ENCODE measurements at regions not wholly inside any gene's neighbourhood (a gene's known extent, or its start where the extent isn't known, plus 50 kb on each side); places are given as distances from the start of the nearest gene placed in this dataset.

DNA sequence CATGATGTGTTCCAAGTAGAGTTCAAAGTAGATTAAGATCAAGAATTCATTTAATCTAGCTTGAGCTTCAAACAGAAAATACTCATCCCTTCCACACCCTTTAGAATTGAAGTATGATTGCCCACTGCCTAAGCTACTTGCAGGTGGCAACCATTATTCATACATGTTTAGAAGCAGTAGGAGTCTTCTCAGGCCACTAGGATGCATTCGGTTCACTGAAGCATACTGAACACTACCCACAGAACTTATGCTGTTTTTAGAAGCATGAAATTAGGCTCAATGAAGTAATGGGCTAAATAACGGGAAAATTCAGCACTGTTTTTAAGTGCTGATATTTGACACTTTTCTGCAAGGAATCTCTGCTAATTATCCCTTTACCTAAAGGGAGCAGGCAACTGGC is 263.4 kb downstream of the DEPDC1B start:
- H3K36me3 ChIP-seq (ENCODE audit: control insufficient read depth, insufficient read depth, low read length) = no peaks in the 10 kb centered on the region
- no peak for DNase-seq

More for the DNA sequence above, 263.4 kb downstream of the DEPDC1B start:
- H4K8ac ChIP-seq (ENCODE audit: low read depth in 2 of 2, low read length in 2 of 2) = no peak overlapping the region
- H3K23ac ChIP-seq (ENCODE audit: low read depth, low read length) = no peak overlapping the region
- H3K9me3 ChIP-seq (ENCODE audit: control insufficient read depth, insufficient read depth, low read length) = no peaks in the 10 kb centered on the region
- H3K56ac ChIP-seq (ENCODE audit: extremely low read depth, insufficient read depth, low read length) = no peak overlapping the region
- H3K14ac ChIP-seq (replicated peaks; ENCODE audit: low read depth, low read length) = no peak overlapping the region
- intact Hi-C loops (cut with micrococcal nuclease) (no loop called here), in situ Hi-C loops (cut with MboI; ENCODE audit: low sequenced_read_pairs) (no loop called here), dilution Hi-C loops (cut with HindIII; ENCODE audit: low sequenced_read_pairs, unreplicated experiment) (no loop called here)
- H2BK120ac ChIP-seq (ENCODE audit: low read depth, low read length) = no peak overlapping the region
- TF ChIP-seq MAZ (IDR thresholded peaks at IDR 0.05; ENCODE audit: borderline replicate concordance, low read depth, low read length) = no peak
- no peak for TF ChIP-seq BHLHE40 (IDR thresholded peaks at IDR 0.05; ENCODE audit: low read depth, low read length)
- no peak for TF ChIP-seq NFE2L2 (IDR thresholded peaks at IDR 0.05; ENCODE audit: low read depth, low read length)
- no peak for TF ChIP-seq SMC3 (IDR thresholded peaks at IDR 0.05; ENCODE audit: low read depth, low read length)
- no peak for TF ChIP-seq FOS (IDR thresholded peaks at IDR 0.05; ENCODE audit: low read depth, low read length)
- TF ChIP-seq RFX5 (IDR thresholded peaks at IDR 0.05; ENCODE audit: low read depth, low read length) = no peak
- TF ChIP-seq POLR2A (IDR thresholded peaks at IDR 0.05; ENCODE audit: low read depth, low read length) = no peak
- TF ChIP-seq, protein P1, sequence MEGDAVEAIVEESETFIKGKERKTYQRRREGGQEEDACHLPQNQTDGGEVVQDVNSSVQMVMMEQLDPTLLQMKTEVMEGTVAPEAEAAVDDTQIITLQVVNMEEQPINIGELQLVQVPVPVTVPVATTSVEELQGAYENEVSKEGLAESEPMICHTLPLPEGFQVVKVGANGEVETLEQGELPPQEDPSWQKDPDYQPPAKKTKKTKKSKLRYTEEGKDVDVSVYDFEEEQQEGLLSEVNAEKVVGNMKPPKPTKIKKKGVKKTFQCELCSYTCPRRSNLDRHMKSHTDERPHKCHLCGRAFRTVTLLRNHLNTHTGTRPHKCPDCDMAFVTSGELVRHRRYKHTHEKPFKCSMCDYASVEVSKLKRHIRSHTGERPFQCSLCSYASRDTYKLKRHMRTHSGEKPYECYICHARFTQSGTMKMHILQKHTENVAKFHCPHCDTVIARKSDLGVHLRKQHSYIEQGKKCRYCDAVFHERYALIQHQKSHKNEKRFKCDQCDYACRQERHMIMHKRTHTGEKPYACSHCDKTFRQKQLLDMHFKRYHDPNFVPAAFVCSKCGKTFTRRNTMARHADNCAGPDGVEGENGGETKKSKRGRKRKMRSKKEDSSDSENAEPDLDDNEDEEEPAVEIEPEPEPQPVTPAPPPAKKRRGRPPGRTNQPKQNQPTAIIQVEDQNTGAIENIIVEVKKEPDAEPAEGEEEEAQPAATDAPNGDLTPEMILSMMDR (conservative IDR thresholded peaks at IDR 0.05; ENCODE audit: low read depth, low read length) = no peak
- TF ChIP-seq RCOR1 (IDR thresholded peaks at IDR 0.05; ENCODE audit: insufficient replicate concordance, low read length) = no peak
- TF ChIP-seq CEBPB (IDR thresholded peaks at IDR 0.05; ENCODE audit: low read depth, low read length) = no peak
- TF ChIP-seq MXI1 (IDR thresholded peaks at IDR 0.05; ENCODE audit: borderline replicate concordance, low read depth, low read length) = no peak
- no peak for TF ChIP-seq RAD21 (IDR thresholded peaks at IDR 0.05; ENCODE audit: low read length)
- TF ChIP-seq, protein P2, sequence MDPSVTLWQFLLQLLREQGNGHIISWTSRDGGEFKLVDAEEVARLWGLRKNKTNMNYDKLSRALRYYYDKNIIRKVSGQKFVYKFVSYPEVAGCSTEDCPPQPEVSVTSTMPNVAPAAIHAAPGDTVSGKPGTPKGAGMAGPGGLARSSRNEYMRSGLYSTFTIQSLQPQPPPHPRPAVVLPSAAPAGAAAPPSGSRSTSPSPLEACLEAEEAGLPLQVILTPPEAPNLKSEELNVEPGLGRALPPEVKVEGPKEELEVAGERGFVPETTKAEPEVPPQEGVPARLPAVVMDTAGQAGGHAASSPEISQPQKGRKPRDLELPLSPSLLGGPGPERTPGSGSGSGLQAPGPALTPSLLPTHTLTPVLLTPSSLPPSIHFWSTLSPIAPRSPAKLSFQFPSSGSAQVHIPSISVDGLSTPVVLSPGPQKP (IDR thresholded peaks at IDR 0.05; ENCODE audit: borderline replicate concordance, low read depth, low read length) = no peak
- BruUV-seq (replicated peaks) = no TSS peak
- no peaks in the 10 kb centered on the region for H3K79me1 ChIP-seq (ENCODE audit: low read depth in 1 of 2, low read length in 2 of 2)
- no peak overlapping the region for H4K91ac ChIP-seq (ENCODE audit: insufficient read depth, low read depth, low read length)
- ATAC-seq (ENCODE audit: low read depth) = no peak
- no peak overlapping the region for H3K9ac ChIP-seq (ENCODE audit: low read depth, low read length)
- no peaks in the 10 kb centered on the region for H3K4me1 ChIP-seq (ENCODE audit: control insufficient read depth, insufficient read depth, low read length)
- no peak overlapping the region for H3K4me3 ChIP-seq (ENCODE audit: insufficient read depth, low read depth, low read length)
- no peaks in the 10 kb centered on the region for H3K9me1 ChIP-seq (ENCODE audit: insufficient read depth, low read length)
- no CpG with 5 or more reads among the region's 2 CpGs for WGBS, 2 experiments (ENCODE audit: extremely low coverage in 2 of 2, insufficient read length in 1 of 2)
- no peak overlapping the region for H3K27ac ChIP-seq (ENCODE audit: insufficient read depth, low read length)
- ChIA-PET CTCF (no interaction called here), POLR2A (ENCODE audit: unreplicated experiment) (no interaction called here)
- no peaks in the 10 kb centered on the region for H4K20me1 ChIP-seq (ENCODE audit: insufficient read depth, low read length)
- H3K4ac ChIP-seq (ENCODE audit: low read depth, low read length) = no peak overlapping the region
- no peak overlapping the region for H3K18ac ChIP-seq (ENCODE audit: low read depth, low read length)
- H2BK15ac ChIP-seq (ENCODE audit: low read depth, low read length) = no peak overlapping the region
- H2AK9ac ChIP-seq (replicated peaks; ENCODE audit: low read depth, low read length, poor library complexity) = no peak overlapping the region
- no peak overlapping the region for H2AK5ac ChIP-seq (ENCODE audit: low read depth, low read length)
- no peak overlapping the region for H4K5ac ChIP-seq (ENCODE audit: low read depth, low read length)
- no peak overlapping the region for H2AFZ ChIP-seq (replicated peaks; ENCODE audit: low read length, poor library complexity)
- H2BK5ac ChIP-seq (ENCODE audit: low read depth, low read length, poor library complexity, severe bottlenecking) = no peak overlapping the region
- H2BK20ac ChIP-seq (ENCODE audit: low read depth, low read length) = no peak overlapping the region
- H3K27me3 ChIP-seq (ENCODE audit: control insufficient read depth, insufficient read depth, low read length) = no peaks in the 10 kb centered on the region
- no peak overlapping the region for H3K4me2 ChIP-seq (ENCODE audit: low read depth, low read length)
